SK-N-SH (cell line): ENCODE measurements at regions not wholly inside any gene's neighbourhood (a gene's known extent, or its start where the extent isn't known, plus 50 kb on each side); places are given as distances from the start of the nearest gene placed in this dataset.

Source experiments
- CTCF ChIA-PET: fragments of 300-600, 350-600 bp; formaldehyde crosslinking; extraction: SDS; loops from one replicate; lab custom pipeline; 2021; lab: Yijun Ruan, JAX
- POLR2A ChIA-PET: fragments of 350-600 bp; sonication (Branson Sonifier 250); formaldehyde crosslinking; extraction: SDS; loops from one replicate; lab custom pipeline; 2020; ENCODE audit warnings: antibody characterized with exemption, inconsistent platforms; lab: Yijun Ruan, JAX
- DNase-seq: peaks from one replicate; pipeline ENCODE4 v3.0.0; 2012
- H2AFZ ChIP-seq: fragments of 200-600 bp; sonication (generic); 2 replicates; pipeline ENCODE4 v1.8.1; 2016; ENCODE audit warnings: antibody characterized with exemption, mild to moderate bottlenecking, low read depth
- H3F3A ChIP-seq: fragments of 200-600 bp; sonication (generic); replicated peaks from 2 replicates; pipeline ENCODE3; 2016; ENCODE audit warnings: antibody characterized with exemption, mild to moderate bottlenecking; ENCODE audit not compliant: insufficient read depth
- H3K27ac ChIP-seq, 2 experiments: fragments of 200-500 bp in 1 of 2; fragments of 200-600 bp in 1 of 2; sonication (Bioruptor generic) in 1 of 2; sonication (generic), shearing (Covaris generic) in 1 of 2; 2 replicates each; pipeline versions ENCODE4 v1.5.1 to v1.6.1; 2014 to 2016; ENCODE audit warnings: low read depth in 2 of 2, inconsistent platforms in 1 of 2, low read length in 1 of 2, mild to moderate bottlenecking in 1 of 2, mixed read lengths in 1 of 2
- H3K27me3 ChIP-seq: fragments of 200-600 bp; sonication (generic), shearing (Covaris generic); 2 replicates; pipeline ENCODE4 v1.6.1; 2016; ENCODE audit warnings: mixed run types; ENCODE audit not compliant: insufficient read depth
- H3K36me3 ChIP-seq, 2 experiments: fragments of 200-500 bp in 1 of 2; fragments of 200-600 bp in 1 of 2; sonication (Bioruptor generic) in 1 of 2; sonication (generic) in 1 of 2; replicated peaks in 1 of 2; 2 replicates each; pipeline versions ENCODE3 to v1.5.1; 2014 to 2016; ENCODE audit warnings: low read length in 1 of 2, mild to moderate bottlenecking in 1 of 2; ENCODE audit not compliant: insufficient read depth in 2 of 2, control insufficient read depth in 1 of 2
- H3K4me1 ChIP-seq, 2 experiments: fragments of 200-500 bp in 1 of 2; fragments of 200-600 bp in 1 of 2; sonication (Bioruptor generic) in 1 of 2; sonication (generic), shearing (Covaris generic) in 1 of 2; 2 replicates each; pipeline versions ENCODE4 v1.5.1 to v1.6.1; 2014 to 2016; ENCODE audit warnings: low read depth in 1 of 2, low read length in 1 of 2, mixed run types in 1 of 2; ENCODE audit not compliant: insufficient read depth in 2 of 2, control insufficient read depth in 1 of 2
- H3K4me2 ChIP-seq: fragments of 200-600 bp; sonication (generic), shearing (Covaris generic); 2 replicates; pipeline ENCODE4 v1.6.1; 2017; ENCODE audit warnings: mixed run types
- H3K4me3 ChIP-seq, 2 experiments: fragments of 200-500 bp in 1 of 2; fragments of 200-600 bp in 1 of 2; sonication (Bioruptor generic) in 1 of 2; sonication (generic), shearing (Covaris generic) in 1 of 2; 2 replicates each; pipeline versions ENCODE4 v1.5.1 to v1.8.1; 2014 to 2016; ENCODE audit warnings: low read depth in 2 of 2, inconsistent platforms in 1 of 2, low read length in 1 of 2, mild to moderate bottlenecking in 1 of 2, mixed read lengths in 1 of 2, moderate library complexity in 1 of 2
- H3K79me2 ChIP-seq: fragments of 200-600 bp; sonication (generic); 2 replicates; pipeline ENCODE4 v1.8.1; 2017; ENCODE audit warnings: mild to moderate bottlenecking; ENCODE audit not compliant: insufficient read depth
- H3K9ac ChIP-seq: fragments of 200-600 bp; sonication (generic); 2 replicates; pipeline ENCODE4 v1.6.1; 2017; ENCODE audit warnings: mixed run types
- H3K9me2 ChIP-seq: fragments of 200-600 bp; sonication (generic); 2 replicates; pipeline ENCODE4 v1.6.1; 2017; ENCODE audit warnings: mixed run types
- H3K9me3 ChIP-seq: fragments of 200-600 bp; sonication (generic); 2 replicates; pipeline ENCODE4 v1.6.1; 2017; ENCODE audit warnings: mixed run types, mild to moderate bottlenecking, moderate library complexity
- H4K20me1 ChIP-seq: fragments of 200-600 bp; sonication (generic); 2 replicates; pipeline ENCODE4 v1.6.1; 2017; ENCODE audit warnings: mild to moderate bottlenecking, mixed run types; ENCODE audit not compliant: insufficient read depth
- CHD2 ChIP-seq: fragments of 150-350 bp; IDR thresholded peaks from 2 replicates; pipeline ENCODE4 v1.6.1; 2018; ENCODE audit warnings: low read length; ENCODE audit not compliant: partially characterized antibody
- EZH2phosphoT487 ChIP-seq: fragments of 200-600 bp; sonication (generic); IDR thresholded peaks from 2 replicates; pipeline ENCODE4 v1.6.1; 2017; ENCODE audit warnings: low read depth, mixed run types, mild to moderate bottlenecking, antibody characterized with exemption, moderate library complexity, borderline replicate concordance
- FOSL2 ChIP-seq: IDR thresholded peaks from 2 replicates; pipeline ENCODE4 v1.4.0; 2012; ENCODE audit warnings: low read depth, mild to moderate bottlenecking, moderate library complexity, borderline replicate concordance
- FOXM1 ChIP-seq: IDR thresholded peaks from 2 replicates; pipeline ENCODE4 v1.4.0; 2012; ENCODE audit warnings: low read depth, mild to moderate bottlenecking
- GABPA ChIP-seq: IDR thresholded peaks from 2 replicates; pipeline ENCODE4 v1.4.0; 2012; ENCODE audit warnings: low read depth, mild to moderate bottlenecking
- JUND ChIP-seq: IDR thresholded peaks from 2 replicates; pipeline ENCODE4 v1.4.0; 2012
- NRF1 ChIP-seq: IDR thresholded peaks from 2 replicates; pipeline ENCODE4 v1.6.1; 2012; ENCODE audit warnings: low read depth, mild to moderate bottlenecking, low read length
- RAD21 ChIP-seq: IDR thresholded peaks from 2 replicates; pipeline ENCODE4 v1.6.1; 2012; ENCODE audit warnings: mild to moderate bottlenecking, low read length
- RCOR1 ChIP-seq: fragments of 150-350 bp; IDR thresholded peaks from 2 replicates; pipeline ENCODE4 v1.6.1; 2017; ENCODE audit warnings: antibody characterized with exemption, low read length
- SIN3A ChIP-seq: IDR thresholded peaks from 2 replicates; pipeline ENCODE4 v1.6.1; 2012; ENCODE audit warnings: low read depth, mild to moderate bottlenecking, low read length, moderate library complexity, borderline replicate concordance
- SMC3 ChIP-seq: IDR thresholded peaks from 2 replicates; pipeline ENCODE4 v1.6.1; 2012; ENCODE audit warnings: low read depth, low read length, improper control_type of control experiment
- USF1 ChIP-seq: IDR thresholded peaks from 2 replicates; pipeline ENCODE4 v1.4.0; 2012; ENCODE audit warnings: low read depth, borderline replicate concordance
- YY1 ChIP-seq: IDR thresholded peaks from 2 replicates; pipeline ENCODE4 v1.4.0; 2012; ENCODE audit warnings: low read depth, mild to moderate bottlenecking
- WGBS: methylation state at CpG from one replicate; pipeline ENCODE4 v1.1.6; 2017; ENCODE audit warnings: low lambda C conversion rate; 5-methylcytosine and 5-hydroxymethylcytosine counted together
- TF ChIP-seq, protein P1 (sequence below): fragments of 200-600 bp; sonication (generic); IDR thresholded peaks from 2 replicates; pipeline ENCODE4 v1.6.1; 2017; ENCODE audit warnings: antibody characterized with exemption, mild to moderate bottlenecking, moderate library complexity

DNA sequence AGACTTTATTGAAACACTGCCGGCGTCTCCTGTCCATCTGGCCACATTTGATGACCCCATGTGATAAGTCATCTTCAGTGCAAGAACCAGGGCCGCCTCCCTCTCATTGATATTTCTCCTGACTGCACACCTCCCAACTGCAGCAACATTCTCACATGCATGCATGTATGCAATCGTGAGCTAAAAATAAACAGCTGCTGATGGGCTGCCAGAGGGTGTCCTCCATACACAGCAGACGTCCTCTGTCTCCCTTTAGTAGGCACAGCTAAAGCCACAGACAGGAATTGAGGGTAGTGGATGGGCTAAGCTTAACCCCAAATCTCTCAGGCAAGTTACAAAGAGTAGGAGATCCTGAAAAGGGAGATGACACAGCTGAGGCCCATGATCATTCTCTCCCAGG lies 106.7 kb upstream of the HSD17B12 start:
- no peak for DNase-seq
- WGBS: 42% methylated on average over 5 of the region's 5 CpGs
- Histone ChIP-seq H3K9me2 (no peaks in the 10 kb centered on the region), H3F3A (no peaks in the 10 kb centered on the region), H2AFZ (no peak overlapping the region), H3K27ac (no peak overlapping the region), H3K4me1 (peaks cover 21 to 26% of the 10 kb centered on the region in 2 experiments; a peak in 3 of 4 replicates), H3K9me3 (no peaks in the 10 kb centered on the region), H3K79me2 (no peaks in the 10 kb centered on the region), H3K4me2 (no peak overlapping the region), H3K36me3 (no peaks in the 10 kb centered on the region), H3K4me3 (no peak overlapping the region), H4K20me1 (peaks cover 3% of the 10 kb centered on the region; the same call in 1 of the 2 replicates), H3K9ac (no peak overlapping the region), H3K27me3 (peaks cover 60% of the 10 kb centered on the region)
- ChIA-PET CTCF (interaction anchor here (0.7 to 5.1 kb wide), 15 partner anchors 7 to 252 kb away, joined by 3 to 46 read pairs (median 6); no protein-coding TSS in a partner anchor), POLR2A (no interaction called here)
- TF ChIP-seq, protein P1, sequence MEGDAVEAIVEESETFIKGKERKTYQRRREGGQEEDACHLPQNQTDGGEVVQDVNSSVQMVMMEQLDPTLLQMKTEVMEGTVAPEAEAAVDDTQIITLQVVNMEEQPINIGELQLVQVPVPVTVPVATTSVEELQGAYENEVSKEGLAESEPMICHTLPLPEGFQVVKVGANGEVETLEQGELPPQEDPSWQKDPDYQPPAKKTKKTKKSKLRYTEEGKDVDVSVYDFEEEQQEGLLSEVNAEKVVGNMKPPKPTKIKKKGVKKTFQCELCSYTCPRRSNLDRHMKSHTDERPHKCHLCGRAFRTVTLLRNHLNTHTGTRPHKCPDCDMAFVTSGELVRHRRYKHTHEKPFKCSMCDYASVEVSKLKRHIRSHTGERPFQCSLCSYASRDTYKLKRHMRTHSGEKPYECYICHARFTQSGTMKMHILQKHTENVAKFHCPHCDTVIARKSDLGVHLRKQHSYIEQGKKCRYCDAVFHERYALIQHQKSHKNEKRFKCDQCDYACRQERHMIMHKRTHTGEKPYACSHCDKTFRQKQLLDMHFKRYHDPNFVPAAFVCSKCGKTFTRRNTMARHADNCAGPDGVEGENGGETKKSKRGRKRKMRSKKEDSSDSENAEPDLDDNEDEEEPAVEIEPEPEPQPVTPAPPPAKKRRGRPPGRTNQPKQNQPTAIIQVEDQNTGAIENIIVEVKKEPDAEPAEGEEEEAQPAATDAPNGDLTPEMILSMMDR: no peak
- no peak for TF ChIP-seq GABPA
- no peak for TF ChIP-seq FOSL2
- no peak for TF ChIP-seq JUND
- no peak for TF ChIP-seq RCOR1
- no peak for TF ChIP-seq FOXM1
- TF ChIP-seq CHD2: no peak
- TF ChIP-seq EZH2phosphoT487: no peak
- no peak for TF ChIP-seq SMC3

GRCh38 chr11:43574411-43574810 lies 106.1 kb upstream of the HSD17B12 start:
- WGBS: 70% methylated on average over 1 of the region's 1 CpG
- H3K79me2 ChIP-seq: no peaks in the 10 kb centered on the region
- no peak overlapping the region for H3K4me2 ChIP-seq
- CTCF ChIA-PET: interaction anchor here (0.7 to 5.1 kb wide), 15 partner anchors 8 to 251 kb away, joined by 3 to 46 read pairs (median 6); no protein-coding TSS in a partner anchor
- POLR2A ChIA-PET: no interaction called here
- peaks cover 65% of the 10 kb centered on the region for H3K27me3 ChIP-seq
- H3K36me3 ChIP-seq: no peaks in the 10 kb centered on the region
- no peak overlapping the region for H3K27ac ChIP-seq
- H3K4me1 ChIP-seq: peaks cover 21 to 26% of the 10 kb centered on the region in 2 experiments; a peak in 3 of 4 replicates
- peaks cover 3% of the 10 kb centered on the region; the same call in 1 of the 2 replicates for H4K20me1 ChIP-seq
- no peak overlapping the region for H2AFZ ChIP-seq
- no peak overlapping the region for H3K4me3 ChIP-seq
- no peaks in the 10 kb centered on the region for H3K9me2 ChIP-seq
- no peak for TF ChIP-seq FOSL2
- no peak for TF ChIP-seq NRF1
- TF ChIP-seq FOXM1: no peak
- TF ChIP-seq SIN3A: no peak
- no peak for TF ChIP-seq USF1
- no peak for TF ChIP-seq SMC3
- TF ChIP-seq CHD2: no peak
- no peak for TF ChIP-seq RAD21
- TF ChIP-seq YY1: no peak
- no peak for TF ChIP-seq RCOR1
- H3K9me3 ChIP-seq: no peaks in the 10 kb centered on the region
- no peak overlapping the region for H3K9ac ChIP-seq
- no peak for DNase-seq
- no peaks in the 10 kb centered on the region for H3F3A ChIP-seq
